ENCODE measurements at regions not wholly inside any gene's neighbourhood (a gene's known extent, or its start where the extent isn't known, plus 50 kb on each side); places are given as distances from the start of the nearest gene placed in this dataset.

DNA sequence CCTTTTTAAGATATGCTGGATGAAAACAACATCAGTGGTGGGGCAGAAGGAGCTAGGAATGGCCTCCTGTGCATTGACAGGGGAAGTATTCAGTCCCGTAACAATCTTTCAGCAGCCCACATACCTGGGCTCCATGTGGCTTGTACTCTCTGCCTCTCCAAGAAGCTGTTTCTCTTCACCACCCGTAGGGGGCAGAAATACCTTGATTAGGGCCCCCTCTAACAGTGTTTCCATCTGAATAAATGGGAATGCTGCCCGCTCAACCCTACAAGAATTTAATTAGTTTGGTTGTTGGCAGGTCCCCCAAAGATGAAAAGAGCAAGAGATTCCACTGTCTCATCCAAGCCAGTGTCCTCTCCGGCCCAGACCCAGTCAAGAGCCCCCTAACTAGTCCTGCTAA is 155.2 kb downstream of the SMIM20 start:
- DNase-seq, result no peak

DNA sequence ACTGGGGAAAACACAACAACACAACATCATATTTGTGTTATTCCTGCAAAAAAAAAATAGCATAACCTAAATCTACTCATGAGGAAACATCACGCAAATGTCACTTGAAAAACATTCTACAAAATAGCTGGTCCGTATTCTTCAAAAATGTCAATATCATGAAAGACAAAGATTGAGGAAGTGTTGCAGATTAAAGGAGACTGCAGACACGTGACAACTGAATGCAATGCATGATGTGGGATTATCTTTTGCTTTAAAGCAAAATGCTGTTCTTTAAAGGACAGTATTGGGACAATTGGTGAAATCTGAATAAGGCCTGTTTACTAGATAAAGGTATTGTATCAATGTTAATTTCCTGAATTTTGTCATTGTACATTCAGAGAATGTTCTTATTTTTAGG is 157.7 kb downstream of the SMIM20 start:
- no peak for DNase-seq

DNA sequence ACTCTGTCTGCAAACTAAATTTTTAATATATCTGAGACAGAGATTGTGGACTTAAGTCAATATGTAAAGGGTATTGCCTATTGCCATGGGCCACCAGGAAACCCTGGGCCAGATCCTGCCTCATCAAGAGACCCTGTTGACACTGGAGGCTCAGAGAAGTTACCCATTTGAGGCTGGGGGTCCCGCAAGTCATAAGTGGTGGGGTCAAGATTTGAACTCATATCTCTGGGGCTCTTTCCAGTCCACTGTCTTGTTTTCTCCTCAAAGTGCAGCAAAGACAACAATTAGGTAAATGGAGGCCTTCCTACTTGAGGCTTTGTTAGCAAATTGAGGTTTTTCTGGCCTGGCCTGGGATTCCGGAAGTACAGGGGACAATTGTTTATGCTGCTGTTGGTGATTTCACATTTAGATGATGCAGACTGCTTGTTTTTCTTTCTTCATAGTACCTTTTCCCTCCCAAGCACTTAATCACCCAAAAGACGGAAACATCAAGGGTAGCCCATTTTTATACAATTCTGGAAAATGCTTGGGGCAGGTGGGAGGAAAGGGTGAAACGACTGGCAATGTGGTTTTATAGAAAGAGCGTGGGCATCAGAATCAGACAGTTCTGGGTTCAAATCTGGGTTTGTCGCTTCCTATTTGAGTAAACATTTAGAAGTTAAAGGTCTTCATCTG is 160.0 kb downstream of the SMIM20 start:
- DNase-seq, result no peak

DNA sequence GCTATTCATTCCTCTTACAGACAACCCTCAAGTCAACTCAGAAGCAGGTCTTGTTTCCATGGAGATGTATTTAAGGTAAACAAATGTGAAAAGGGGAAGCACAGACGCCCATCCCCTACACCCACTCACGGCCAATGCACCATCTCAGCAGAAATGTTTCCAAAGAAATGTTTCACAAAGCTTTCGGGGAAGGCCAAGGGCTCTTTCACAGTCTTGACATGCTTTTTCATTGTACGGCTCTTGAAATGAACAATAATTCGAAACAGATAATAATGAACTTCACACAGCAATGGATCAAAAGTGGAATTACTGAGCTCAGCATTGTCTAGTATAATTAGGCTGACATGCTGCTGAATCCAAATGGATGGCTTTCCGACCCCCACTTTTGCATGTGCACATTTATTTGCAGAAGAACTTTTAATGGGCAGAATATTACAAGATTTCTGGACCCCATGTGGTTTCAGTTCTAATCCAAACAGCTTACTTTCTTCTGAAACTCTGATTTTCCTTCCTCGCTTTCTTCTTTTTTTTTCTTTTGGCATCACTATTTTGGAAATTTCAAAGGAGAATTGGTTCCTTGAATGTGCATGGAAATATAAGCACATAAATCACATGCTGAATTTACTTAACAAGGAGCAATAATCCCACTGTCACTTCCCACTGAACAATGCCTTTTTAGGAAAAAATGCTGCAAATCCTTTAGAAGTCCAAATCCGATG is 160.9 kb downstream of the SMIM20 start:
- peak; percentile 36 to 84 (median 74) for DNase-seq

DNA sequence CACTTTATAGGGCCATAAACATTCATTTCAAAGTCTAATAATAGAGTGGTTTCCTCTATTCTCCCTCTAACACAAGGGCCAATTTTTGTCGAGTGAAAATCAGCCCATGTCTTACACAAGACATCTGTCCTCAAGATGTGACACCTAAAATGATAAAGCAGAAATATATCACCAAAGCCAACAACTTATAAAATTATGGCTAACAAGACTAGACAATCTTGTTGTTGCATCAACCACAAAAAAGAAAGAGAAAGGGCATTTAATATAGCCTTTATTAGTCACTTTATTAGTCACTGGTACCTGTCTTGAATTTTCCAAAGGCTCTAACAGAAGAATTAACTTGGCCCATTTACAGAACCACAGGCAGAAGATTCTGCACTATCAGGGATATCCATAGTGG is 161.6 kb downstream of the SMIM20 start:
- no peak for DNase-seq

DNA sequence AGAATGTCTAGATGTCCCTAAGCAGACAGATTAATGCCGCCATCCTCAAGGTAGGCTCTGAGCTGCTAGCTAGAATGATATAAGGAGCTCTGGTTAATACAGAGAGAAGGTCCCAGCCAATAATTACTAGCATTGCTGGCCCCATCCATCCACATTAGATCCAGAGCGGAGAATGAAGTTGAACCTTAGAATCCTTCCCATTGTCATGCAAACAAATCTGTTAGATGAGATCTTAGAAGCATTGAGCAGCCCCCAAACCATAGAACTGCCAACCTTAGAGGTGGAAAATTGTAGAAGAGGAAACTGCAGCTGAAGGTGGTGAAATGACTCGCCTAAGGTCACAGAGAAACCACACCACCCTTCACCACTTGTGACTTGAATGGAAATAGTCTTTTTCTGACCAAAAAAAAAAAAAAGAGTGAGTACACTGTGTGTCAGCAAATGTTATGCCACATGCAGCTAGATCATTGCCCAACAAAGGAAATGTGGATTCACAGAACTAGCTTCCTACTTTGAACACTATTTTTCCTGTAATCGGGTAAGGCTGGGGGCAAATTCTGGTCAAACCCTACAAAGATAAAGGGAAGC is 162.1 kb downstream of the SMIM20 start:
- DNase-seq, result no peak

DNA sequence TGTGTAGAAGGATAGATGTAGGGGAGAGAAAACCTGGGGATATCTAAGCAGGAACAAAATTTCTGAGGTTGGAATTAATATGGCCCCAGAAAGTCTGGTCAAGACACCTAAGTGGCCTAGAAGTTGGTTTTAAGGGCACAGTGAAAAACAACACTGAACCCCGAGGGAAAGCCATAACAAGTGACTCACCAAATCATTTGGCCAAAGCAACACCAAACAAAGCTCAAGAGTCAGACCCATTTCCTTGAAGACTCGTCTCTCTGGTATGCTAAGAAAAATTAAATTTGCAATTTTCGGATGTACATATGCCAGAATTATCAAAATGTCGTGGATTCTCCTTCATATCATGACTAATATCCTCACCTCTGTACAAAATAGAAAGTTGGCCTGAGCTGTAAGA is 162.9 kb downstream of the SMIM20 start:
- DNase-seq, result no peak

DNA sequence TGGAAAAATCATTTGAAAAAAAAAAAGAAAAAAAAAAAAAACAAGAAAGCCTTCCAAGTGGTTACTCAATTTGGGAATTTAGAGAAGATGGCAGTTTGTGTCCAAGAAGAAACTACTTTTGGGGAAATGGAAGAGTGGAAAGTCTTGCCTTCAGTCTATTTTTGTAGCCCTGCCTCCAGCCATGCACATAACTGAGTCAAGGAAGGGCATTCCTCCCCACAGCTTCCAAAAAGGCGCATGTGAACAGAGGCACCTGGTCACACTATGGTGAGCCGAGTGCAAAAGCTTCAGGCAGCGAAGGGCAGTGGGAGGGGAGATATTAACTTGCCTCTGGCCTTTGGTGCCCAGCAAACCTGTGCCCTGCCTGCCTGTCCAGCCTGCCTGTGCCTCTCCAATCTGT is 163.7 kb downstream of the SMIM20 start:
- peak in 2 of 3 donors; percentile 47 to 76 for DNase-seq

DNA sequence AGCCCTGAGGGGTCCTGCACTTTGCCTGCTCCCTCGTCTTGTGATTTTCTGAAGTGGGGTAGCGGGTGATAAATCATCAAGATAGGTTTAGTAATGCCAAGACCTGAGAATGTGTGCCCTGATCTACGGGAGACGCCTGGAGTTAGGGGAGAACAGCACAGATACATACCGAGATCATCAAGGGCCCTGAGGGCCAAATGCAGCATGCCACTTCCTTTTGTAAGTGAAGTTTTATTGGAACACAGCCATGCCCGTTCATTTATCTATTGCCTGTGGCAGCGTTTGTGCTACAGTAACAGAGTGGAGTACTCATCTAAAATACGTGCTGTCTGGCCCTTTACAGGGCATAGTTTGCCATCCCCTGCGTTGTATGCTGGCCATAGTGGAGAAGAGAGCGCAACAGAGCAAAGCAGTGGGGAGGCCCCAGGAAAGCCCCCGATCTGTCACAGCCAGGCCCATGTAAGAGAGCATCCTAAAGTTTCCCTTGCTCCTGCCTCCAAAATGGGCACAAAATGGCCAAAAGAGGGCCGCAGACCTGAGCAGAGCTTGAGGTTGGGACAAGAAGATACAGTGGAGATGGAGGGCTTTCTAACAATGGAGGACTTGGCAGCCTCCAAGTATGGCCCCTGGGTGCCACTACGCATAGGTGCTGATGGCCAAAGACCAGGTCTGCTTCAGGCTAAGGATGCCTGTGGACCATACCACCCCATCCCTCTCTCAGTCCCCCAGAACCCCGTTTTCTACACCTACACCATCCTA is 167.0 kb downstream of the SMIM20 start:
- DNase-seq, result no peak

DNA sequence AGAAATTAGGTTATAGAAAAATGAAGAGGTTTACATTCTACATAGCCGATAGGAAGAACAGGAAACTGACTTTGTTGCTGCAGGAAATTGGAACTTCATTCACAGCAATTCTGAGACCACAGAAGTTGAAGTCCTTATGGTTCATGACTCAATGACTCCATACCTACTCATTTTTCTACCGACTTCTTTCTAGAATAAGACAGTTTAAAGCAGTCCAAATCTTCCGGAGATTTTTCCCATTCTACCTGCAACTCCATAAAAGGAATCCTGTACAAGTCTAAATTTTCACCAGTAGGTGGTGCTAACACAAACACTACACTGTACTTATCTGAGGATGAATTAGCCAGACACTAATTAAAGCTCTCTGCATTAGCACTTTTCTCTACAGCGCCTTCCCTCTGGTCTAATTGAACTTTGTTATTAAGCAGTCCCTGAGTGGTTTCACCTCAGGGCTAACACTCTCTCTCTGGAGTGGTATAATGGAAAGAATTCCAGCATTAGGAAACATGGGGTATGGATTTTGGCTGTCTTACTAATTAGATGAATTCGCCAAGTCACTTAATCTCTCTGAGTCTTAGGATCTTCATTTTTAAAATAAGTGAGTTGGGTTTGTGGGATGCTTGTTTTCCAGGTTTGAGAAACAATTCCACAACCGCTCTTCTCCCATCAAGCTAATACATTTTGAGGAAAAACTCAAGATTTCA is 167.9 kb downstream of the SMIM20 start:
- no peak for DNase-seq

DNA sequence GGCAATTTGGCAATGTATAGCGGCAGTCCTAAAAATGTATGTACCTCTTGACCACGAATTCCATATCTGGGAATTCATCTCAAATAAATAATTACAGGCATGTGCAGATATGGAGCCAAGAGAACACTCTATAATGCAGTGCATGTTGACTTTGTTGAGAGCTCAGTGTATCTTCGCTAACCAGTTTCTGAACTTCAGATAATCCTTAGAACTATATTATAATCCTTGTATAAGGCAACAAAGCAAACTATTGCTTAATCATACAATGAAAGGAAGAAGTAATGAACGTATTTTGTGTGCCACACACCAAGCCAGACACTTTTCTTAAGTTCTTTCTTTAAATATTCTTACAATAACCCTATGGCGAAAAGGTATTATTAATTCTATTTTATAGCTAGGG is 168.5 kb downstream of the SMIM20 start:
- DNase-seq, result no peak

DNA sequence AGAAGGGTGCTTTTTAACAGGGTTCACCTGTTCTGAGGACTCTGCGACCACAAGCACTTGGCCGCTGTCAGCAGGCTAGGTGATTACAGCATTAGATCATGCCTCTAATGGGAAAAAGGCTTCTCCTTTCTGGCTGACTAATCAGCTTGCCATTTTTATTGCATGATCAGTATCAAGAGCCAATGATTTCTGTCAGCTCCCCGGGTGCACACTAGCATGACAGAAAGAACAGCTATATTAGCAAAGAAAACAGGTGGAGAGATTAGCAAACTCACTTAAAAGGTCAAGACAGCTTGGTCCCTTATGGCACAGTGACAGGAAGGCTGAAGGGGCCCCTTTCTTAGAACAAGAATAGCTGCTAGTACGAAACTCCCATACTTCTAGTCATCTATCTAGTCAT is 170.0 kb downstream of the SMIM20 start:
- peak; percentile 70 to 82 (median 78) for DNase-seq

DNA sequence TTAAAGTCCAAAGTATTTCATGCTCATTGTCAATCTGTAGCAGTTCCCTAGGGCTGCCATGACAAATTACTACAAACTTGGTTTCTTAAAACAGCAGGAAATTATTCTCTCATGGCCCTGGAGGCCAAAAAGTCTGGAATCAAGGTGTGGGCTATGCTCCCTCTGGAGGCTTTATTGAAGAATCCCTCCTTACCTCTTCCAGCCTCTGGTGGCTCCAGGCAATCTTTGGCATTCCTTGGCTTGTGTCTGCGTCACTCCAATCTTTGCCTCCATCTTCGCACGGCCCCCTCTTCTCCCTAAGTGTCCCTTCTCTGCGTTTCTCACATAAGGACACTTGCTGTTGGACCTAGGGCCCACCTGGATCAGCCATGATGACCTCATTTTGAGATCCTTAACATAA is 170.4 kb downstream of the SMIM20 start:
- DNase-seq, result no peak

DNA sequence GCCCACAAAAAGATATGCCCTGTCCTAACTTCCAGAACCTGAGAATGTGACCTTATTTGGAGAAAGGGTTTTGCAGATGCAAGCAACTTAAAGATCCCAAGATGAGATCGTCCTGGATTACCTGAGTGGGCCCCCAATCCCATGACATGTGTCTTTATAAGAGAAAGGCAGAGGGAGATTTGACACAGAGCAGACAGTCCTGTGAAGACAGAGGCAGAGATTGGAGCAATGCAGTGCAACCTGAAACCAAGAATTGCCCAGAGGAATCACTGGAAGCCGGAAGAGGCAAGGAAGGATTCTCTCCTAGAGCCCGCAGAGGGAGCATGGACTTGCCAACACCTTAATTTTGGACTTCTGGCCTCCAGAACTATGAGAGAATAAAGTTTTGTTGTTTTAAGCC is 171.5 kb downstream of the SMIM20 start:
- DNase-seq, result peak in 1 of 3 donors; percentile 53

DNA sequence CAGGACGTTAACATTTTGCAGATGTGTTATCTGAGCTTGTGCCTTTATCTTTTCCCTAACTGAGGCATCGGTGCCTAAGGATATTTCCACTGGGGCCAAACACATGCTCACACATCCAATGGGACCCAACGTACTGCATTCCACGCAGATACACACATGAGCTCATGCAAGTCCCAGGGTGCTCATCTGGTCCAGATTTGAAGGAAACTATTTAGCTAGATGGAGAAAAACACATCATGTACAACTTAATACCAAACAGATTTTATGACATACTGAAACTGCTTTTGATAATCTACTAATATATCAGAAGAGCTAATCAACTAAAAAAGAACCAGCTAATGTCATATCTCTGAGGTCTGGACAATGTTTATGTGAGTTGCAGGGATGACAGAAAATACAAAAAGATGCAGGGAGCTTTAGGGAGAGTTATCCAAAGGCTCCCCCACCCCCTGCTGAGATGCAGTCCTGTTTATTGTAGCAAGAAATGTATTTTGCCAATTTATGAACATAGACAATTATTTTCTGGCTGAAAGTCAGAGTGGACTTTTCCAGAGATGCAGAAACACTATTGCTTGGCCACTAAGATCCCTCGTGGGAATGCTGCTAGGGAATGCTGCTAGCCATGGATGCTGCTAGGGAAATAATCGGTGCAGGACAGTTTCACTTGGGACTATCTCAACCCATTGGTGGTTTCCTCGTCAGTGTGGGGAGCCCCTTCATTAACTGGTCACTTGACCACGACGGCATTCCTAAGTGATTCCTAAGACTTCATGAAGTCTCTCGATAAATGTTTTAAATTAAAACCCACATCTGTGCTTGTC is 172.8 kb downstream of the SMIM20 start:
- peak; percentile 60 to 93 (median 87) for DNase-seq

DNA sequence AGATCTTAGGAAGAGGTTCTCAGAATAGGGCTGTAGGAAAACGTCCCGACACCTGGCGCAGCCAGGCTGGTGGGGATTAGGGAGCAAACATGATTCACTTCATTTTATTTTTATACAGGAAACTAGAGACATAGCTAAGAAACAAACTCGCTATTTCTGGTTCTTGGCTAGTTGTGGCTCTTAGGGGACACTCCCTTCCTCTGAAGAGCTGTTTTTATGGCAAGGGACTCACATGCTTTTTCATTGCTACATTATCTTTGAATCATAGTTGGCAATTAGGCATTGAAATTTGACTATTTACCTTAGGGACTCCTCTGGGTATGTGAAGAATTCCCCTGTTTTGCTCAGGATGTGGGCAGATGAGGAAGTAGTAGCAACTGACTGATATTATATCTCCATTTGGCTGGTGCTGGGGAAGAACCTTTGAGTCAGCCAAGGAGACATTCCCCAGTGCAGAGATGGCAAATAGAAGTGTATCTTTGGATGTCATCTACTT is 174.5 kb downstream of the SMIM20 start:
- peak; percentile 32 to 88 (median 63) for DNase-seq

DNA sequence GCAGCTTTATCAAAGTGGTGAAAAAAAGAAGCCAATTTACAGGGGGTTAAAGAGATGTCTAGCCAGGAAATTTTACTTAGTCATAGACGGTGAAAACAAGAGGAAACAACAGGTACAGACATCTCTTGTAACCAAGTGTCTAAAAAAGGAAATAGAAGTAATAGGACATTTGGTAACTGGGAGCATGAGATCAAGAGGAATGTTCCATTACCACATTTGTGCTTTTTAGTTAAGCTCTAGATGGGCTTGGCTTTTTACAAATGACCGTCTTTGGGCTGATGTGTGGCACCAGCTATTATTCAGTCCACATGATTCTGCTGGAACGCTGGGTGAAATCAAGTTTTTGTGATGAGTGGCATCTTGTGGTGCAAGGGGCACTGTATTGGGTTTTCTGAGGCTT is 179.5 kb downstream of the SMIM20 start:
- no peak for DNase-seq

DNA sequence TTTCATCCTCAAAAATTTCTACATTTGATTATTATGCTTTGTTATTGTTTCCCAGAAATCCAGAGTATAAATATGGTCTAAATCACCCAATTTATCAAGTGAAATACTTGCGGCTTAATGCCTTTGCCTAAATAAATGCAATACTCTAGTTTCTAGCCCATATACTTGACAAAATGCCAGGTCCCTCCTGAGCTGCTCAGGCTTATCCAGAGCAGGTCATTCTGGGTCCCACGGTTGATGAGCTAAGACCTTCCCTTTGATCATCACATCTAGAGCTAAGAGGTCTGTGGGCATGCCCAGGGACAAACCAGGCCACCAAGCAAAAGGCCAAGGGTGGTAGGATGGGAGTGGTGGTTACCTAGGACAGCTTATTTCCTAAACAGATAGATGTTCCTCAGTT is 180.1 kb downstream of the SMIM20 start:
- no peak for DNase-seq

DNA sequence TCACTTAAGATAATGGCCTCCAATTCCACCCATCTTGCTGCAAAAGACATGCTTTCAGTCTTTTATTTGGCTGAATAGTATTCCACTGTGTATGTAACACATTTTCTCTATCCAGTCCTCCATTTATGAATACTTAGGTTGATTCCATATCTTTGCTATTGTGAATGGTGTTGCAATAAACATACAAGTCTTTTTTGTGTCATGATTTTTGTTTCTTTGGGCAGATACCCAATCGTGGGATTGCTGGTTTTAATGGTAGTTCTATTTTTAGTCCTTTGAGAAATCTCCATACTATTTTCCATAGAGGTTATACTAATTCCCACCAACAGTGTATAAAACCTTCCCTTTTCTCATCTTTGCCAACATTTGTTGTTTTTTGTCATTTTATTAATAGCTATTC is 180.9 kb downstream of the SMIM20 start:
- no peak for DNase-seq

DNA sequence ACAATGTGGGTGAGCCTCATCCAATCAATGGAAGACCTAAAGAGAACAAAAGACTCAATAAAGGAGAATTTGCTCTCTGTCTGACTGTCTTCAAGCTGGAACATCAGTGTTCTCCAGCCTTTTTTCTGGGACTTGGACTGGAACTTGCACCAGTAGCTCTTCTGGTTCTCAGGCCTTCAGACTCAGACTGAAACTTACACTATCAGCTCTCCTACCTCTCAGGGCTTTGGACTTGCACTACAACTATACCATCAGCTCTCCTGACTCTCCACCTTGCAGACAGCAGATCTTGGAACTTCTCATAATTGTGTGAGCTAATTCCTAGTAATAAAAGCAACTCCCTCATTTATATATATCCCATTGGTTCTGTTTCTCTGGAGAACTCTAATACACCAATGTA is 185.9 kb downstream of the SMIM20 start:
- DNase-seq, result no peak

DNA sequence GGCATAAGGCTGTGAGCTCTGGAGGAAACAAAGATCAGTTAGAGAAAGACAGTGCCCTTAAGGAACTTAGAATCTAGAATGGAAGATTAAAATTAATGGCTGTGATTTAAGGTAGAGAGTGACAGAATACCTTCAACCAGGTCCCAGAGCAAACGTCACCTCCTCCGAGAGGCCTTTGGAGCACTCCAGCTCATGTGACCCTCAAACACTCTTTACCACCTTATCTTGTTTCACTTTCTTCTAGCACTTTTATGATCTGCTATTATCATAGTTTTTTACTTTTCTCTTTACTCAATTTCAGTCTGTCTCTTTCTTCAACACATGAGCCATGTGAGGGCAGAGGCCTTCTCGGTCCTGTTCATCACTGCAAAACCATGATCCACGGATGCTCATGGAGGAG is 187.0 kb downstream of the SMIM20 start:
- no peak for DNase-seq

All from muscle of back (tissue), 3 donors.